ENCODE measurements at regions not wholly inside any gene's neighbourhood (a gene's known extent, or its start where the extent isn't known, plus 50 kb on each side); places are given as distances from the start of the nearest gene placed in this dataset.

GRCh38 chr11:116332391-116332790 is 440.4 kb downstream of the BUD13 start:
- no peak for TF ChIP-seq EP300 (IDR thresholded peaks at IDR 0.05; ENCODE audit: borderline replicate concordance)
- no peak for TF ChIP-seq ZBTB7A (IDR thresholded peaks at IDR 0.05; ENCODE audit: low read depth)
- TF ChIP-seq, protein P1, sequence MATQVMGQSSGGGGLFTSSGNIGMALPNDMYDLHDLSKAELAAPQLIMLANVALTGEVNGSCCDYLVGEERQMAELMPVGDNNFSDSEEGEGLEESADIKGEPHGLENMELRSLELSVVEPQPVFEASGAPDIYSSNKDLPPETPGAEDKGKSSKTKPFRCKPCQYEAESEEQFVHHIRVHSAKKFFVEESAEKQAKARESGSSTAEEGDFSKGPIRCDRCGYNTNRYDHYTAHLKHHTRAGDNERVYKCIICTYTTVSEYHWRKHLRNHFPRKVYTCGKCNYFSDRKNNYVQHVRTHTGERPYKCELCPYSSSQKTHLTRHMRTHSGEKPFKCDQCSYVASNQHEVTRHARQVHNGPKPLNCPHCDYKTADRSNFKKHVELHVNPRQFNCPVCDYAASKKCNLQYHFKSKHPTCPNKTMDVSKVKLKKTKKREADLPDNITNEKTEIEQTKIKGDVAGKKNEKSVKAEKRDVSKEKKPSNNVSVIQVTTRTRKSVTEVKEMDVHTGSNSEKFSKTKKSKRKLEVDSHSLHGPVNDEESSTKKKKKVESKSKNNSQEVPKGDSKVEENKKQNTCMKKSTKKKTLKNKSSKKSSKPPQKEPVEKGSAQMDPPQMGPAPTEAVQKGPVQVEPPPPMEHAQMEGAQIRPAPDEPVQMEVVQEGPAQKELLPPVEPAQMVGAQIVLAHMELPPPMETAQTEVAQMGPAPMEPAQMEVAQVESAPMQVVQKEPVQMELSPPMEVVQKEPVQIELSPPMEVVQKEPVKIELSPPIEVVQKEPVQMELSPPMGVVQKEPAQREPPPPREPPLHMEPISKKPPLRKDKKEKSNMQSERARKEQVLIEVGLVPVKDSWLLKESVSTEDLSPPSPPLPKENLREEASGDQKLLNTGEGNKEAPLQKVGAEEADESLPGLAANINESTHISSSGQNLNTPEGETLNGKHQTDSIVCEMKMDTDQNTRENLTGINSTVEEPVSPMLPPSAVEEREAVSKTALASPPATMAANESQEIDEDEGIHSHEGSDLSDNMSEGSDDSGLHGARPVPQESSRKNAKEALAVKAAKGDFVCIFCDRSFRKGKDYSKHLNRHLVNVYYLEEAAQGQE (IDR thresholded peaks at IDR 0.05; ENCODE audit: low read depth): no peak
- TF ChIP-seq TAF1 (IDR thresholded peaks at IDR 0.05; ENCODE audit: low read depth): no peak
- TF ChIP-seq YY1 (IDR thresholded peaks at IDR 0.05; ENCODE audit: low read depth): no peak
- no peak for TF ChIP-seq EGR1 (IDR thresholded peaks at IDR 0.05)
- TF ChIP-seq RAD21 (IDR thresholded peaks at IDR 0.05; ENCODE audit: low read depth): no peak

All from Ishikawa (cell line).